IPS-18c (cell line): ENCODE measurements at regions not wholly inside any gene's neighbourhood (a gene's known extent, or its start where the extent isn't known, plus 50 kb on each side); places are given as distances from the start of the nearest gene placed in this dataset.
"Not testable (repeated sequence)": the region's sequence is repeated elsewhere in the genome, so short reads cannot be mapped to it uniquely, and the experiment has no call there.

Experiments
- H3K4me3 ChIP-seq: 2 replicates; pipeline ENCODE4 v1.7.0; 2013; ENCODE audit warnings: low read depth, mild to moderate bottlenecking, low read length, moderate library complexity; ENCODE audit not compliant: insufficient read depth
- H3K9me3 ChIP-seq: one replicate; pipeline ENCODE4 v1.6.1; 2013; ENCODE audit warnings: mild to moderate bottlenecking, low read length, moderate library complexity; ENCODE audit not compliant: control insufficient read depth, insufficient read depth

DNA sequence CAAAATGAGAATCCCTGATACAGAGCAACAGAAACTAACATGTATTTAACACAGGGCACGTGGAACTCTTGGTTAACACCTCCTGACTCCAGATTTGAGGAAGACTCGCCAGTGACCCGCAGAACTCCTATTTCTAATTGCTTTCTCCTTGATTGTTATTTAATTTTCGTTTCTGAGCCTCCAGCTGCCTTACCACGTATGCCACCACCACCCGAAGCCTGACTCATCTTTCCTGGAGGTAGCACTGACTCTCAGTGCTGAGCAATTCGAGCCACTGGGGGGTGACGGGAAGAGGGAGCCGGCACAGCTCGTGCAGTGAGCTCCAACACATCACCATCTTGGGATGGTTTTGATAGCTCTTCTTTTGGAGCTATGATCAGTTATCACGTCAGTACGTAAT, 273.9 kb upstream of the MGMT start:
- no peak overlapping the region for H3K4me3 ChIP-seq

DNA sequence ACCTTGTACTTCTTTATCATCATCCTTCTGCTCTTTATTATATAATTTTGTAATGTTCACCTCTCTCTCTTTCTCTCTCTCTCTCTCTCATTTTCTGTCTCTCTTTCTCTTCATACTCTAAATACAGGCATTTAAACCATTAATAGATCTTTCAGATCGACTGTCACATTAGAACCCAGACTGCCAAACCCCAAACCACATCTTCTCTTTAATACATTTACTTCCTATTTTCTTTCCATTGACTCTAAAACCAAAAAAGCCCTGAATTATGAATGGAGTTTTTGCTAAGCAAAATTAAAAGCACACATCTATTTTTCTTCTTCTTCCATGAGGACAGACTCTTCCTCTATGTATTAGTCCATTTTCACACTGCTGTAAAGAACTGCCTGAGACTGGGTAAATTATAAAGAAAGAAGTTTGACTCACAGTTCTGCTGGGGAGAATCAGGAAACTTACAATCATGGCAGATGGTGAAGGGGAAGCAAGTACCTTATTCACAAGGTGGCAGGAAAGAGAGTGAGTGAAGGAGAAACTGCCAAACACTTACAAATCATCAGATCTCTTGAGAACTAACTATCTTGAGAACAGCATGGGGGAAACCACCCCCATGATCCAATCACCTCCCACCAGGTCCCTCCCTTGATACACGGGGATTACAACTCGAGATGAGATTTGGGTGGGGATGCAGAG, 272.7 kb upstream of the MGMT start:
- Histone ChIP-seq H3K9me3 (peaks cover 2% of the 10 kb centered on the region), H3K4me3 (no peak overlapping the region)

More for the DNA sequence above, 273.9 kb upstream of the MGMT start:
- peaks cover 2% of the 10 kb centered on the region for H3K9me3 ChIP-seq

DNA sequence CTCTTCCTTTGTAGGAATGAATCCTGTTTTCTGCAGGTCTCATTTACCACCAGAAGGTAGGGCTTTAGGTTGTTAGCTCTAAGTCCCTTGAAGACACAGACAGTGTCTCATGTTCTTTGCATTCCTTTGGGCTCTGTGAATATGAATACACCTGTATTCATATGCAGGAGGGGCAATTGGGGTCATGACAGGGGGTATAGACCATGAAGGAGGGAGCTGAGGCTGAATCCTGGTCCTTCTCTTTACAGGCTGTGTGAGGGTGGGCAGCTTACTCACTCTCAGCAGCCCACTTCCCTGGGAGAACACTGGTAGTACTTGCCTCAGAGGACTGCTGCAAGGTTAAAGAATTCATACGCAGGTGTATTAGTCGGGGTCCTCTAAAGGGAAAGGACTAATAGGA, 267.2 kb upstream of the MGMT start:
- H3K9me3 ChIP-seq = peaks cover 4% of the 10 kb centered on the region
- no peak overlapping the region for H3K4me3 ChIP-seq

DNA sequence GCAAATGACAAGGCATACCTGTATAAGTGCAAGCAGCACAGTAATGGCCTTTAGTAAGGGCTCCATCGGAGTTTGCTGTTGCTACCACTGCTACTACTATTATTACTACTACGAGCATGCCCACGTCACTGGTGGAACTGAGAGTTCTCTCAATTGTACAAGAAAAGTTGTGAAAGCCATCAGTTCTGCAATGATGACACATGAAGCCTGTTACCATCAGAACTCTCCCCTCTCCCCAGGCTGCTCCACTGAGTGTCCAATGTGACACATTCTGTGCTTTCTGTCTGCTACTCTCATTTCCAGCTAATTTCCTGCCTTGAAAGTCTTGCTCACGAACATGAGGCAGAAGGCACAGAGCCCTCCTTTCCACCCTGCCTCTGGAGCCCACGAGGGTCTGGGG, 263.2 kb upstream of the MGMT start:
- Histone ChIP-seq H3K9me3 (peaks cover 4% of the 10 kb centered on the region), H3K4me3 (no peak overlapping the region)

DNA sequence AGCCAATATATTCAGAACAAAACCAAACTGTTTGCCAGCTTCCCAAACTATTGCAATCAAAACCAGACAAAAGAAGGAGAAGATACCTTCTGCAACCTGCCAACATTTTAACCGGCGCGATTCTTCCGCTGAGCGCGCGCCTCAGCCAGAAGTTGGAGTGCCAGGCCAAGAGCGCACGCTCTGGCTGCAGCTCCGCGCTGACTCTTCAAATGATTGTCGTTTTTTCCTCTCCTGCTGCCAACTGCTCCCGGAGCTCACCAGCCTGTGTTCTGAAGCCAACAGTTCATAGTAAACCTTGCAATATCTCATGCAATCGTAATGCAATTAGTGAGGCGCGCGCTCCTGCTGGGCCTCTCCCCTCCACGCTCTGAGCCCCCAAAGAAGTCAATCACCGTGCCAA, 259.7 kb upstream of the MGMT start:
- peaks cover 4% of the 10 kb centered on the region for H3K9me3 ChIP-seq
- H3K4me3 ChIP-seq = no peak overlapping the region

DNA sequence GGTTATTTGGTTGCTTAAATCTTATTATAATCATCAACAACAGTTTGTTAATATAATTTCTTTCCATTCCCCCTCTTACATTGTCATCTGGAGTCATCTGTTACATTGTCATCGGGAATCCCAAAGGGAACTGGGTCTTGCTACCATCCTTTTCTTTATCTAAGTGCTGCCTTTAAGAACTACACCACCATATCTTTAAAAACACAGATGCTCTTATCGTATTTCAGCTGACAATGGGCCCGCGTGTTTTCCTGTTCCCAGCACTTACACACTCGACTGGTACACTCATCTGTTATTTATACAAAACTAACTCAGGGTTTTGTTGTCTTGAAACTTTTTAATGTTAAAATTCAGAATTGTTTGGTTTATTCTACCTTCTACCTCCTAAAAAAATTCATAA, 256.2 kb upstream of the MGMT start:
- Histone ChIP-seq H3K4me3 (no peak overlapping the region), H3K9me3 (no peaks in the 10 kb centered on the region)

DNA sequence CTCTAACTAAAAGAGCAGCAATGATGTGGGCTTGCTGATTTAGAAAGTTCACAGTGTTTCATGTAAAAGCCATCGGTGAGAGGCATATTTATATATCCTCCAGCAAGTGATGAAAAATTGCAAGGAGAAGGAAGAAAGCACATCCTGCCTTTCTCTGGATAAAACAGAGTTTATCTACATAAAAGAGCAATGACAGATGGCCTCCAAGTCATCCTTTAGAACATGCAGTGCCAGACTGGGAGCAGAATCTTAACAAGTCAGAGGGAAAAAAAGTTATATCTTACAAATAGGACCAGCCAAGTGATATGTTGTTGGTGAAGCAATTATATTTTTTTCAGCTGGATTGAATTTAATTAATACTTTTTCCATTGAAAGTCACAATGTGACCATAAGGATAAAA, 253.8 kb upstream of the MGMT start:
- Histone ChIP-seq H3K4me3 (no peak overlapping the region), H3K9me3 (no peaks in the 10 kb centered on the region)

DNA sequence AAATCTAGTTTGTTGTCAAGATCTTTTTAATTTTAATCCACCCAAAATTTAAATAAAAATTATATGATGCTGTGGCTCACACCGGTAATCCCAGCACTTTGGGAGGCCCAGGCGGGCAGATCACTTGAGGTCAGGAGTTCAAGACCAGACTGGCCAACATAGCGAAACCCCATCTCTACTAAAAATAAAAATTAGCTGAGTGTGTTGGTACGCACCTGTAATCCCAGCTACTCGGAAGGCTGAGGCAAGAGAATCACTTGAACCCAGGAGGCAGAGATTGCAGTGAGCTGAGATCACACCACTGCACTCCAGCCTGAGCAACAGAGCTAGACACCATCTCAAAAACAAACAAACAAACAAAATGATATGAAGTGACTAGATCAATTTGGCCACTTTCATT, 253.0 kb upstream of the MGMT start:
- not testable (repeated sequence) for H3K9me3 ChIP-seq, H3K4me3 ChIP-seq

DNA sequence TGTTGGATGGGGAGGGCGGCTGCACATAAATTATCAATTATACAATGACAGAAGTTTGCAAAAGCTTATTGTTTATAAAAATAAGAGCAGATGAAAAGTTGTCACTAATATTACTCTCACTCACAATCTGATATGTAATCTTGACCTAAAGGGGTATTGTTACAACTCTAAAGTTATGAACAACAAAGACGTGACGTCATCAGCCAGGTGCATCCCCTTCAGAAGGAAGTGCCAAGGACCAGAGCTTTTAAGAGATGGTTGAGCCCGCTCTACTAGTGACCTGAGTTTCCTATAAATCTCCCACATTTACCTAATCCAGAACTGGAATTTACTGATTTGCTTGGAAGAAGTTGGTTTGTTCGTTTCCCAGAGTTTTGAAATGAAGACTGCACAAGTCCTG, 247.7 kb upstream of the MGMT start:
- Histone ChIP-seq H3K4me3 (no peak overlapping the region), H3K9me3 (no peaks in the 10 kb centered on the region)

DNA sequence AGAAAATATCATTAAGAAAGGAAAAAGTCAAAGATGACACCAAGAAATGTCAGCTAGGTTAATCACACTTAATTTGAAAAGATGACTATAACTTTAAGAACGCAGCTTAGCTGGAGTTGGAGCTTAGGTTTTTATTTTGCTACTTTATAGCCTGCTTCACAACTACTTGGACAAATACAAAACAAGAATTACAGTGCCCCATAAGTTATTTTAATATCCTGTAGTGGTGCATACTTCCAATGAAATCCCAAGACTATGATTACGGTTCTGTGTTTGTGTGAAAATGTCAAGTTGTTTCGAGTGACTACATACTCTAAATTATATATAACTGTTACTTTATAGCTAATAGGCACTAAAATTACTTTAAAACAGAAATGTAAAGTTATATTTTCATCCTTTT, 244.6 kb upstream of the MGMT start:
- H3K4me3 ChIP-seq = no peak overlapping the region
- H3K9me3 ChIP-seq = no peaks in the 10 kb centered on the region

DNA sequence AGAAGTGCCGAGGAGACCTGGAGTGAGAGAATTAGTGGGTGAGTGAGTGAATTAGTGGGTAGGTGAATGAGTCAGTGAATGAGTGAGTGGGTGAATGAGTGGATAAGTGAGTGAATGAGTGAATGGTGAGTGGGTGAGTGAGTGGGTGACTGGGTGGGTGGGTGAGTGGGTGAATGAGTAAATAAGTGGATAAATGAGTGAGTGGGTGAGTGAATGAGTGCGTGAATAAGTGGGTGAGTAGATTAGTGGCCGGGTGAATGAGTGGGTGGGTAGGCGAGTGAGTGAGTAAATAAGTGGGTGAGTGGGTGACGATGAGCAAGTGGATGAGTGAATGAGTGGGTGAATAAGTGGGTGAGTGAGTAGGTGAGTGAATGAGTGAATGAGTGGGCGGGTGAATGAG, 243.7 kb upstream of the MGMT start:
- Histone ChIP-seq H3K9me3 (no peaks in the 10 kb centered on the region), H3K4me3 (no peak overlapping the region)

DNA sequence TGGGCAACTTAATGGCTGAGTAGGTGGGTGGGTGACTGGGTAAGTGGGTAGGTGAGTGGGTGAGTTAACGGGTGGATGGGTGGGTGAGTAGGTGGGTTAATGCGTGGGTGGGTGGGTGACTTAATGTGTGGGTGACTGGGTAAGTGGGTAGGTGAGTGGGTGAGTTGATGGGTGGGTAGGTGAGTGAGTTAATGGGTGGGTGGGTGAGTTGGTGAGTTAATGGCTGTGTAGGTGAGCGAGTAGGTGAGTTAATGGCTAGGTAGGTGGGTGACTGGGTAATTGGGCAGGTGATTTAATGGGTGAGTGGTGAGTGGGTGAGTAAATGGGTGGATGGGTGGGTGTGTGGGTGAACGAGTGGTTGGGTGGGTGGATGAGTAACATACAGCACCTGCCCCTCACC, 243.0 kb upstream of the MGMT start:
- Histone ChIP-seq H3K4me3 (no peak overlapping the region), H3K9me3 (no peaks in the 10 kb centered on the region)

DNA sequence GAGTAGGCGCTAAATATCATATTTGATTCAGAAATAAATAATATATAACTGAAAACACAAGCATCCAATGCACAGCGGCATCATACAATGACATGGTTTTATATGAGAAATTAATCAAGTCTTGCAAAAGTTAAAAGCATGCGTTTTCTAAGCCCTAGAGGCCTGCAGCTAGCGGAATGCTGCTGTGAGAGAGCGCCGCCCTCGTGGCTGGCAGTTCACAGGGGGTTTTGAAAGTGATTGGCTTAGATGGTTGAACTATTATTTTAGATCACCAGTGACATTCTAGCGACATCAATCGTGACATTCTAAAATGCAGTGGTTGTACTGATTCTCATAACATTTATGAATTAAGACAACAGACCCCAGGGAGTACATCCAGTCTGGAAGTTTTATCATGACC, 235.2 kb upstream of the MGMT start:
- Histone ChIP-seq H3K9me3 (no peaks in the 10 kb centered on the region), H3K4me3 (no peak overlapping the region)

DNA sequence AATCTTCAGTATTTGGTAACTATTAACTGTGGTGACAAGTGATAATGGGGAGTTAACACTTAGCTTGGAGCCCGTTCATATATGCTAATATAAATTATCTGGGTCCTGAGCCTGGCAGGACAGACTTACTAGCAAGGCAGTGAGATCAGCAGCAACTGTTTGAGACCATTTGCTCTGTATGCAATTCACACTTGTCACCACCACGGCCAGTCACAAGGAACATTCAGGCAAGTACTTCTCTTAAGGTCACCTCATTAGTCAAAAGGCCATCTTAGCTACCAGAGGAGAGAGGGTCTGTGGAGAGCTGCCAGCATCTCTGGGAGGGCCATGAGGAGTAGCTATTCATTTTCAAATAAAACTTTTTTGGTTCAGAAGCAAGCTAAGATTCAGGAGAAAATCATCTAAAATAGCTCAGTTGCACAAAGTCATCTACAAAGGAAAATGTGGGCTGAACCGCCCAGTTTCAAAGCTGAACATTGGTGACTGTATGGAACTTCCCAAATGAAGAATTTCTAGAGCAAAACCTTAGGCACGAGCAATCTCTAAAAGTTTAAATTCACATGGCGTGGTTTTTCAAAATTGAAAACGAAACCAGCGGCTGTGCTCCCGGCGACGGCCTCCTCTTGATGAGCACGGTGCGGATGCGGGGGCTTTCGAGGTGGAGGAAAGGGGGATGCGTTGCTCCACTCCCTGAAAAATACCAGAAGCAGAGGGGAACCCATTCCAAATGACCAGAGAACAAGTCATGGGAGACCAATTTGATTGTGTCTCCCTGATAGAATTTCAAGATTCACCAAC, 233.5 kb upstream of the MGMT start:
- H3K4me3 ChIP-seq = no peak overlapping the region

DNA sequence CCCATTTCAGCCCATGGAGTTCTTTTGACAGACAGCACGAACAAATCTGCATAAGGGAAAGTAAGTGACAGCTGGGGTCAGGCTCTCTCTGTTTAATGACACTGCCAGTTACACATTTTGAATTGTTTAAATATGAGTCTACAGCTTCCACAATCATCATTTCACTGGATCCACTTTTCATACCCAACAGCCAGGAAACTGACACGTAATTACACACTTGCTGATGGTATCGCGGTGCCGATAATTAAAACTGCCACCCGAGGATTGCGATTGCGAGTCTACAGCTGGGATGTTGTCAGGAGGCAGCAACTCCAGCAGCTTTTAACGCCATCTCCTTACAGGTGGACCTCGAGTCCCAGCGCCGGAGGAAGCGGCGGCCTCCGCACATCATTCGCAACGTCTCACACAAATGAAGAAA, 230.8 kb upstream of the MGMT start:
- Histone ChIP-seq H3K4me3 (no peak overlapping the region), H3K9me3 (no peaks in the 10 kb centered on the region)

More for the DNA sequence above, 233.5 kb upstream of the MGMT start:
- H3K9me3 ChIP-seq = no peaks in the 10 kb centered on the region

DNA sequence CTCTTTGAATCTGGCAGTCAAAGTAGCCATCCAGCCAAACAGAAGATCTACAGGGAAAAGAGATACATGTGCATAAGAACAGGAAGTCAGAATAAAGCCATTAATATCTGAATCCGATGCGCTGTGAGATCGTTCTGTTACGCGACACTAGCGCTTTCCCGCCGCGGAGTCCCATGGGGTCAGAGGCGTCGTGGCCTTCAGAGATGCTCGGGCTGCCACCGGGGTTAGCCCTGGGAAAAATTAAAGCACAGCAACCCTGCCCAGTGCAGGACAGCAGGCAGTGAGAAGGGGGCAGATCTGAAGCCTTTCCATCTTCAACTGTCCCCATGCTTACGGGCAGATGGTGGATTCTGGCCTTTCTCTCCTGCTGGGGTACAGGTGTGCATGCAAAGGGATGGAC, 225.6 kb upstream of the MGMT start:
- Histone ChIP-seq H3K4me3 (no peak overlapping the region), H3K9me3 (no peaks in the 10 kb centered on the region)

DNA sequence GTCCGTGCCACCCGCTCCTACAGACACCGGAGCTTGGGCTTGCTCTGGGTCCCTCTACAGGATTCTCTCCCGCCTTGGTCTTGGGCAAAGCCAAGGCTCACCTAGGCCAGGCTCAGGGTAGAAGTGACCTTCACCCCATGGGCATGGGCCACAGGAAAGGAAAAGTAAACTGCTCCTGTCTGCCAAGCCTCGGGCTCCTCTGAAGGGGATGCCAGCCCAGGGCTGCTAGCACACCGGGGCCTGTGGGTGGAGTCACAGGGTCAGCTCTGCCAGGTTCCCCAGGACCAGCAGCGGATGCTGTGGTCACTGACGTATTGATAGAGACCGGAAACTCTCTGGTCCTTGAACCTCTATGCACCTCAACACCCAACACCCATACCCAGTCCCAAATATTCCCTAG, 222.7 kb upstream of the MGMT start:
- no peaks in the 10 kb centered on the region for H3K9me3 ChIP-seq
- H3K4me3 ChIP-seq = no peak overlapping the region

DNA sequence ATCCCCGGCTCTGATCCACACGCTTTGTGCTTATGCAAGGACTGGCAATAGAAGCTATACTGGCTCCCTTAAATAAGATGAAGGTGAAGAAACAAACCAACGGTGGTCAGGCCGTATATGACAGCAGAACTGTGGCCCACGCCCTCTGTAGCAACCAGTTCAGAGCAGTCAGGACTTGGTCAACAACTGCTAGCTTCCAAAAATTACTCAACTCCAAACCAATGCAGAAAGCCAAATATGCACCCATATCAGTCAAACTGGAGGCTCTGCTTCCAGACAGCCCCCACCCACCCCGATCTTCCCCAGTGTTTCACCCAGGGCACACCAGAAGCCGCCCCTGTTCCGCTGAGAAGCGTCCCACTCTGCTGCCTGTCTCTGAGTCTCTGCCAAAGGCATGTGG, 222.3 kb upstream of the MGMT start:
- Histone ChIP-seq H3K4me3 (no peak overlapping the region), H3K9me3 (no peaks in the 10 kb centered on the region)
